GM19099 (cell line): ENCODE measurements at regions not wholly inside any gene's neighbourhood (a gene's known extent, or its start where the extent isn't known, plus 50 kb on each side); places are given as distances from the start of the nearest gene placed in this dataset.

Experiments used
- POLR2A ChIP-seq: IDR thresholded peaks from 3 replicates; pipeline ENCODE4 v1.6.1; 2011; ENCODE audit warnings: low read depth; ENCODE audit not compliant: insufficient read length; ENCODE audit errors: extremely low read depth

DNA sequence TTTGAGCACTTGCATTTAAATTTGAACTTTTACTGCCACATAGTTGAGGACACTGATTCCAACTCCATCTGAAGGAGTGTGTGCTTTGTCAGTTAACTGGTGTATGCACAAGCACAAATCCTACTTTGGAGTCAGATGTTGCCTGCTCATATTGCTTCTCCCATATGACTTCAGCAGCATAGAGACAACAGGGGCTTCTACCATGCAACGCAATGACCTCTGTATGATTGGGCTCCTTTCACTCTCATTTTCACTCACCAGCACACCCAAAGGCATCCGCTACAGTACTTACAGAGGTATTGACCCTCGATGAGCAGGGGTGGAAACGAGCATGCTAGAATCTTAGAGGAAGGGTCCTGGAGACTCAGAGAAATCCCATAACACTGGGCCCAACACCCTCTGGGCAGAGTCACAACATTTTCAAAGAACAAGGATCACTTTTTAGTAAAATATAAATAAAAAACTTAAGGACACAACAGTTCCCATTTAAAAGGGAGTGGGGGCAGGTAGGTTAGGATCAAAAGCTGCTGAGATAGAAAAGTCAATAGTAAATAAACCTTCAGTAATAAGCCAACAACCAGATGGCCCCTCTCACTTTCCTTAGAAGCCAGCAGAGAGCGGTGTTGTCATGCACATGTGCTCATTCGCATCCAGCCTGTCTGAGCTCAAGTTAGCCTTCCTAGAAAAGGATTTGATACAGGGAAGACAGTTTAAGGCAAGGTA lies 203.8 kb downstream of the SNCAIP start:
- TF ChIP-seq POLR2A, result no peak

DNA sequence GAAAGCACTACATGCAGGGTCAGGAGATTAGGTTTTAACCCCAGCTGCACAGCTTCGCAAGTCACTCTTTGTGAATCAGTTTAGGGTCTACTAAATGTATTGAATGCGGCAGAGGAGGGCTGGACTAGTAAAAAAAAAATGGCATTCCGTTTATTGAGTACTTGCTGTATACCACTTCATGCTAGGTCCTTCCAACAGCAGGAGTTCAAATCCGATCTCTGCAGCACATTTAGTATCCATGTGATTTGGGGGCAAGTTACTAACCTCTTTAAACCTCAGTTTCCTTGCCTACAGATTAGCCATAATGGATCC lies 204.4 kb downstream of the SNCAIP start:
- no peak for TF ChIP-seq POLR2A

GRCh38 chr5:122517091-122517490 lies 205.1 kb downstream of the SNCAIP start:
- TF ChIP-seq POLR2A, result no peak

DNA sequence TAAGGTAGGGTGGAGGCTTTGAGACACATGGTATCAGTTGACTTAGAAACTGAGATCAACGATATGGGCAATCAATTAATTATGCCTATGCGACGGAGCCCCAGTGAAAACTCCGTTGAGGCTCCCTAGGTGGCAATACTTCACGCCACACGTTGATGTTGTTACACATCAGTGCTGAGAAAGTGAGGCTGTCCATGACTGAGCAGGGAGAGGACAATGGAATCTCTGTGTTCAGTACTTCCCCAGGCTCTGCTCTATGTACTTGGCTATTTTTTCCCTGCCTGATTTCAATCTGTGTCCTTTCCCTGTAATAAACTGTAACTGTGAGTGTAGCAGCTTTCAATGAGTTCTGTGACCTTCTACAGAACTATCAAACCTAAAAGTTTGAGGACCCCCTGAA lies 211.7 kb downstream of the SNCAIP start:
- no peak for TF ChIP-seq POLR2A

- TF ChIP-seq POLR2A, result no peak
These were observed 215.5 kb downstream of the SNCAIP start for GRCh38 chr5:122527547-122527946.

DNA sequence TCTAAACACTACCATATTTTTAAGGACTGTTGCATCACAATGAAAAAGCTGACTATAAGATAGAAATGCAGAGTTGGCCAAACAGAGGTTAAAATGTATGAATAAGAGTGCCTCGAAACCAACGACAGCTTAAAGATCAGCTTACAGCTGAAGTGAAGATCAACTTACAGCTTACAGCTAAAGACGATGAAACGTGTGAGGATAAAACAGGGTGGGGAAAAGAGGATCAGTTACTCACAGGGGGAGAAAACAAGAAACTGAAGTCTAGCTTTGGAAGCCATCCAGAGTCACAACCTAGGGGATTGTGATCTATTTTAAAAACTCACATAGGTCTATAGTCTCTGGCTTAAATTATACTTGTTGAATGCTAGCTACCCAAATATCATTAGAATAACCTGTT lies 220.0 kb downstream of the SNCAIP start:
- no peak for TF ChIP-seq POLR2A

GRCh38 chr5:122533825-122534224 lies 221.8 kb downstream of the SNCAIP start:
- no peak for TF ChIP-seq POLR2A

- TF ChIP-seq POLR2A, result no peak
These were observed 222.8 kb downstream of the SNCAIP start for GRCh38 chr5:122534829-122535228.

DNA sequence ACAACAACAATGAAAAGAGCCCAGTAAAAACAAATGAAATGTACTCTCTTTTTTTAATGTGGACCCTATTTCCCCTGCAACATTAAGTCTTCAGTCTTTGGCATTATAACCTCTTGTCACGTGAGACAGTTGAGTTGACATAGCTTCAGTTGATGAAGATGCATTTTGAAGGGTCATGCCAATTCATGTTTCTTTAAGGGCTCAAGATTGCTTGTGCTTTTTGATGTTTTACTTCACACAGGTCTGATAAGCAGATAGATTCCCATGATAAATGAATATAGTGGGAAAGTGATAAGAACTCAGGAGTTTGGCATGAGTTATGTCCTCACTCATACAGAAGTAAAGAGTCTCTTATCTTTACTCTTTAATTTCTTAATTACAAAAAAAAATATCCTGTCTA lies 229.4 kb downstream of the SNCAIP start:
- no peak for TF ChIP-seq POLR2A

DNA sequence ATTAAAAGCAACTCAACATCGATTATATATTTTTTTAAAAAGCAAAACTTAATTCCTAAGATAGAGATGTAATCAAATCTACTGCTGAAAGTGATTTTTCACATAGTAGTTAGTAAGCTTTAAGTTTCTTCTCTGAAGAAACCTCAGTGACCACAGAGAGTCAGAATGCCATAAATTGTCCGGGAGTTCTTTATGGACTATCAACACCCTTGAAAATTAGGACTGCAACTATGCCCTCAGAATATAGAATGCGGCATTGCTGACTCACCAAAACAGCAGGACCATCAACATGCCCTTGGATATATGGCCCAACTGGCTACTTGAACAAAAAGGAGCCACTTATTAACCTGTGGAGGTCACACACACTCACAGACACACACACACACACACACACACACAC lies 228.9 kb upstream of the SNX2 start:
- no peak for TF ChIP-seq POLR2A

GRCh38 chr5:122547219-122547618 lies 227.7 kb upstream of the SNX2 start:
- no peak for TF ChIP-seq POLR2A

GRCh38 chr5:122547669-122548068 lies 227.2 kb upstream of the SNX2 start:
- no peak for TF ChIP-seq POLR2A

- no peak for TF ChIP-seq POLR2A
These were observed 215.2 kb upstream of the SNX2 start for GRCh38 chr5:122559676-122560075.

GRCh38 chr5:122561209-122561608 lies 213.7 kb upstream of the SNX2 start:
- TF ChIP-seq POLR2A, result no peak

GRCh38 chr5:122565331-122565730 lies 209.5 kb upstream of the SNX2 start:
- no peak for TF ChIP-seq POLR2A

- TF ChIP-seq POLR2A, result no peak
These were observed 198.4 kb upstream of the SNX2 start for GRCh38 chr5:122576256-122577016.
